Esophagus squamous epithelium (tissue), 4 donors: ENCODE measurements at regions not wholly inside any gene's neighbourhood (a gene's known extent, or its start where the extent isn't known, plus 50 kb on each side); places are given as distances from the start of the nearest gene placed in this dataset.

Experiments used
- CTCF ChIP-seq, 6 experiments: fragments of 450-650 bp in 4 of 6; fragments of 200-600 bp in 2 of 6; sonication (generic) in 2 of 6; IDR thresholded peaks; one replicate each; pipeline ENCODE4 v1.5.1; 2016 to 2019; ENCODE audit warnings: antibody characterized with exemption in 6 of 6, mild to moderate bottlenecking in 4 of 6, moderate library complexity in 4 of 6
- POLR2A ChIP-seq, 4 donors: fragments of 450-650 bp; IDR thresholded peaks; one replicate each; pipeline ENCODE4 v1.6.1; 2017; ENCODE audit warnings: antibody characterized with exemption in 4 of 4, mild to moderate bottlenecking in 4 of 4, moderate library complexity in 3 of 4

GRCh38 chr4:11663114-11663513 is 234.4 kb upstream of the HS3ST1 start:
- TF ChIP-seq CTCF (IDR thresholded peaks at IDR 0.05) (no peak), POLR2A (IDR thresholded peaks at IDR 0.05) (no peak)
